ENCODE measurements at regions not wholly inside any gene's neighbourhood (a gene's known extent, or its start where the extent isn't known, plus 50 kb on each side); places are given as distances from the start of the nearest gene placed in this dataset.

- TF ChIP-seq, protein P1, sequence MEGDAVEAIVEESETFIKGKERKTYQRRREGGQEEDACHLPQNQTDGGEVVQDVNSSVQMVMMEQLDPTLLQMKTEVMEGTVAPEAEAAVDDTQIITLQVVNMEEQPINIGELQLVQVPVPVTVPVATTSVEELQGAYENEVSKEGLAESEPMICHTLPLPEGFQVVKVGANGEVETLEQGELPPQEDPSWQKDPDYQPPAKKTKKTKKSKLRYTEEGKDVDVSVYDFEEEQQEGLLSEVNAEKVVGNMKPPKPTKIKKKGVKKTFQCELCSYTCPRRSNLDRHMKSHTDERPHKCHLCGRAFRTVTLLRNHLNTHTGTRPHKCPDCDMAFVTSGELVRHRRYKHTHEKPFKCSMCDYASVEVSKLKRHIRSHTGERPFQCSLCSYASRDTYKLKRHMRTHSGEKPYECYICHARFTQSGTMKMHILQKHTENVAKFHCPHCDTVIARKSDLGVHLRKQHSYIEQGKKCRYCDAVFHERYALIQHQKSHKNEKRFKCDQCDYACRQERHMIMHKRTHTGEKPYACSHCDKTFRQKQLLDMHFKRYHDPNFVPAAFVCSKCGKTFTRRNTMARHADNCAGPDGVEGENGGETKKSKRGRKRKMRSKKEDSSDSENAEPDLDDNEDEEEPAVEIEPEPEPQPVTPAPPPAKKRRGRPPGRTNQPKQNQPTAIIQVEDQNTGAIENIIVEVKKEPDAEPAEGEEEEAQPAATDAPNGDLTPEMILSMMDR (IDR thresholded peaks at IDR 0.05; ENCODE audit: low read depth, low read length, poor library complexity, severe bottlenecking), result no peak
- no peak for TF ChIP-seq EZH2phosphoT487 (IDR thresholded peaks at IDR 0.05; ENCODE audit: borderline replicate concordance, low read length)
Observed at GRCh38 chr10:3331690-3332230, 159.2 kb upstream of the PITRM1 start.
